Uterus (tissue), 3 donors: ENCODE measurements at regions not wholly inside any gene's neighbourhood (a gene's known extent, or its start where the extent isn't known, plus 50 kb on each side); places are given as distances from the start of the nearest gene placed in this dataset.

Experiments used
- DNase-seq, 2 donors: peaks; one replicate each; pipeline ENCODE4 v3.0.0-alpha.2; 2019 to 2020
- H3K27ac ChIP-seq, 2 donors: fragments of 200-600 bp; sonication (generic); 1 replicate in 1 of 2; 2 replicates in 1 of 2; pipeline ENCODE4 v1.5.1; 2016 to 2018
- H3K27me3 ChIP-seq, 2 donors: fragments of 200-600 bp; sonication (generic); one replicate each; pipeline ENCODE4 v1.5.1; 2018 to 2019; ENCODE audit warnings: control low read depth in 1 of 2
- H3K36me3 ChIP-seq, 2 donors: fragments of 200-600 bp; sonication (generic); one replicate each; pipeline ENCODE4 v1.5.1; 2019; ENCODE audit warnings: control low read depth in 1 of 2
- H3K4me1 ChIP-seq, 2 donors: fragments of 200-600 bp; sonication (generic); one replicate each; pipeline ENCODE4 v1.5.1; 2018 to 2019; ENCODE audit warnings: control low read depth in 1 of 2
- H3K4me3 ChIP-seq, 2 donors: fragments of 200-600 bp; sonication (generic); 1 replicate in 1 of 2; 2 replicates in 1 of 2; pipeline ENCODE4 v1.5.1; 2018 to 2019; ENCODE audit warnings: mild to moderate bottlenecking in 1 of 2
- H3K9me3 ChIP-seq, 2 donors: fragments of 200-600 bp; sonication (generic); one replicate each; pipeline ENCODE4 v1.5.1; 2019; ENCODE audit warnings: control low read depth in 1 of 2
- POLR2A ChIP-seq, 2 donors: fragments of 450-650 bp; IDR thresholded peaks; one replicate each; pipeline ENCODE4 v1.6.1; 2016; ENCODE audit warnings: antibody characterized with exemption in 2 of 2, mild to moderate bottlenecking in 1 of 2, moderate library complexity in 1 of 2
- intact Hi-C: fragments of 100-400 bp; cut with DNase I; formaldehyde crosslinking; loops from one replicate; pipeline ENCODE4 v1.15.1; 2023; ENCODE audit warnings: low total_unique reads
- TF ChIP-seq, protein P1 (sequence below), 4 experiments: fragments of 200-600 bp in 2 of 4; fragments of 450-650 bp in 2 of 4; sonication (generic) in 2 of 4; IDR thresholded peaks; one replicate each; pipeline ENCODE4 v1.5.1; 2016 to 2019; ENCODE audit warnings: antibody characterized with exemption in 4 of 4, mild to moderate bottlenecking in 2 of 4, moderate library complexity in 1 of 4
- donor health status: DM: yes; HTN: yes; CAD: no.

DNA sequence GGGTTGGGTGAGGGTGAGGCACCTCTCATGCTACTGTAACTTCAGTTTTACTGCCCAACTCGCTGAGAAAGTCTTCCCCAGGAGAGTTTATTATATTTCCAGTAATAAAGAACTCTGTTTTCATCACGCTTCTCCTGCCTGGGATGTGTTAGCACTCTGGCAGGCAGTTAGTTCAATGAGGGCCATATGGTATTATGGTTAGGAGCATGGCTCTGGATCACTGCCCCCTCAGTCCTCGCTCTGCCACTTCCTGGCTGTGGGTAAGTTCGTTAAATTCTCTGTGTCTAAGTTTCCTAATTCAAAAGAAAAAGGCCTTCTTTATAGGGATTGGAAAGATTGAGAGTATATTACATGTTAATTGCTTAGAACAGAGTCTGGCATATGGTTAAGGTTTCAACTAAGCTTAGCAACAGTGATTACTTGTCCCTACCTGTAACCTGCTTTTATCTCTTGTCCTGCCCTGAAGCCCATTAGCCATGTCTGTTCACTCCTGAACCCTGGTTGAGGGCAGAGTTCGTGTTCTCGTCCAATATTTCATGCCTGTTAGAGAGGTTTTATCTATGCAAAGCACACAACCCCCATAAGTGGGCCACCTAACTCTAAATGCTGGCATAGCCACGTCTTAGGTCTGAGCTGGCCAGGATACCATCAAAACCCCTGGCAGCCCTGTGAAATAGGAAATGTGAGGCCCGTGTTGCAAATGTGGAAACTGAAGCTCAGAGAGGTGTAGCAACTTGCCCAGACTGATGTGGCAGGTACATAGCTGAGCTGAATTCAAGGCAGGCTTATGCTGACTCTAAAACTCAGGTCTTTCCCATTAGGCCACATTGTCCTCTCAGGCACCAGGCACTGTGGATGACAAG, 342.5 kb upstream of the JARID2 start:
- DNase-seq, result no peak
- Histone ChIP-seq H3K4me1 (no peaks in the 10 kb centered on the region), H3K27me3 (no peaks in the 10 kb centered on the region), H3K27ac (no peak overlapping the region), H3K9me3 (no peaks in the 10 kb centered on the region), H3K4me3 (no peak overlapping the region), H3K36me3 (no peaks in the 10 kb centered on the region)
- TF ChIP-seq, protein P1, sequence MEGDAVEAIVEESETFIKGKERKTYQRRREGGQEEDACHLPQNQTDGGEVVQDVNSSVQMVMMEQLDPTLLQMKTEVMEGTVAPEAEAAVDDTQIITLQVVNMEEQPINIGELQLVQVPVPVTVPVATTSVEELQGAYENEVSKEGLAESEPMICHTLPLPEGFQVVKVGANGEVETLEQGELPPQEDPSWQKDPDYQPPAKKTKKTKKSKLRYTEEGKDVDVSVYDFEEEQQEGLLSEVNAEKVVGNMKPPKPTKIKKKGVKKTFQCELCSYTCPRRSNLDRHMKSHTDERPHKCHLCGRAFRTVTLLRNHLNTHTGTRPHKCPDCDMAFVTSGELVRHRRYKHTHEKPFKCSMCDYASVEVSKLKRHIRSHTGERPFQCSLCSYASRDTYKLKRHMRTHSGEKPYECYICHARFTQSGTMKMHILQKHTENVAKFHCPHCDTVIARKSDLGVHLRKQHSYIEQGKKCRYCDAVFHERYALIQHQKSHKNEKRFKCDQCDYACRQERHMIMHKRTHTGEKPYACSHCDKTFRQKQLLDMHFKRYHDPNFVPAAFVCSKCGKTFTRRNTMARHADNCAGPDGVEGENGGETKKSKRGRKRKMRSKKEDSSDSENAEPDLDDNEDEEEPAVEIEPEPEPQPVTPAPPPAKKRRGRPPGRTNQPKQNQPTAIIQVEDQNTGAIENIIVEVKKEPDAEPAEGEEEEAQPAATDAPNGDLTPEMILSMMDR (IDR thresholded peaks at IDR 0.05), result no peak
- TF ChIP-seq POLR2A (IDR thresholded peaks at IDR 0.05), result no peak
- intact Hi-C loops, result no loop called here

DNA sequence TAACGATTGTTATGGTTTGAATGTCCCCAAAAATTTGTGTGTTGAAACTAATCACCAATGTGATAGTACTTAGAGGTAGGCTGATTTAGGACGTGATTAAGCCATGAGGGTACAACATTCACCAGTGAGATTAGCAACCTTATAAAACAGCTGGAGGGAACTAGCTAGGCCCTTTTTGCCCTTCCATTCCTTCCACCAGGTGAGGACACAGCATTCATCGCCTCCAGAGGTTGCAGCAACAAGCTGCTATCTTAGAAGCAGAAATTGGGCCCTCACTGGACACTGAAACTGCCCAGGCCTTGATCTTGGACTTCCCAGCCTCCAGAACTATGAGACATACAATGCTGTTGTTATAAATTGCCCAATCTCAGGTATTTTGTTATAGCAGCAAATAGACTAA, 340.7 kb upstream of the JARID2 start:
- intact Hi-C loops, result no loop called here

DNA sequence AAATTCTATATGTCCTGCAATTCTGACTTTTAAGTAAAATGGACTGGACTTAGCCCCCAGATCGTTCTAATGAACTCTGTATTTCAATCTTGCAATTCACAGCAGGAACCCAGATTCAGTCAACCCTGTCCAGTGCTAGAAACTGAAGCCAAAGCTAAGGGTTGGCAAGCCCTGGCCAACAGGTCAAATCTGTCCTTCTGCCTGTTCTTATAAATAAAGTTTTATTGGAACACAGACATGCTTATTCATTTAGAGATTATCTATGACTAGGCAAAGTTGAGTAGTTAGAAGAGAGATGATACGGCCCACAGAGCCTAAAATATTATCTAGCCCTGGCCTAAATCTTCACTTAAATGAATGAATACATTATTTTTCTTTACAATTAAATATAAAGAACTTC, 339.2 kb upstream of the JARID2 start:
- Histone ChIP-seq H3K4me3 (no peak overlapping the region), H3K4me1 (no peaks in the 10 kb centered on the region), H3K27me3 (no peaks in the 10 kb centered on the region), H3K9me3 (no peaks in the 10 kb centered on the region), H3K27ac (no peak overlapping the region), H3K36me3 (no peaks in the 10 kb centered on the region)
- intact Hi-C loops, result no loop called here
- TF ChIP-seq, protein P1 (IDR thresholded peaks at IDR 0.05), result no peak
- TF ChIP-seq POLR2A (IDR thresholded peaks at IDR 0.05), result no peak
- DNase-seq, result no peak

More for the DNA sequence above, 340.7 kb upstream of the JARID2 start:
- H3K4me3 ChIP-seq, result no peak overlapping the region
- H3K36me3 ChIP-seq, result no peaks in the 10 kb centered on the region
- no peaks in the 10 kb centered on the region for H3K9me3 ChIP-seq
- H3K4me1 ChIP-seq, result no peaks in the 10 kb centered on the region
- no peaks in the 10 kb centered on the region for H3K27me3 ChIP-seq
- TF ChIP-seq POLR2A (IDR thresholded peaks at IDR 0.05), result no peak
- TF ChIP-seq, protein P1 (IDR thresholded peaks at IDR 0.05), result no peak
- no peak overlapping the region for H3K27ac ChIP-seq
- no peak for DNase-seq

DNA sequence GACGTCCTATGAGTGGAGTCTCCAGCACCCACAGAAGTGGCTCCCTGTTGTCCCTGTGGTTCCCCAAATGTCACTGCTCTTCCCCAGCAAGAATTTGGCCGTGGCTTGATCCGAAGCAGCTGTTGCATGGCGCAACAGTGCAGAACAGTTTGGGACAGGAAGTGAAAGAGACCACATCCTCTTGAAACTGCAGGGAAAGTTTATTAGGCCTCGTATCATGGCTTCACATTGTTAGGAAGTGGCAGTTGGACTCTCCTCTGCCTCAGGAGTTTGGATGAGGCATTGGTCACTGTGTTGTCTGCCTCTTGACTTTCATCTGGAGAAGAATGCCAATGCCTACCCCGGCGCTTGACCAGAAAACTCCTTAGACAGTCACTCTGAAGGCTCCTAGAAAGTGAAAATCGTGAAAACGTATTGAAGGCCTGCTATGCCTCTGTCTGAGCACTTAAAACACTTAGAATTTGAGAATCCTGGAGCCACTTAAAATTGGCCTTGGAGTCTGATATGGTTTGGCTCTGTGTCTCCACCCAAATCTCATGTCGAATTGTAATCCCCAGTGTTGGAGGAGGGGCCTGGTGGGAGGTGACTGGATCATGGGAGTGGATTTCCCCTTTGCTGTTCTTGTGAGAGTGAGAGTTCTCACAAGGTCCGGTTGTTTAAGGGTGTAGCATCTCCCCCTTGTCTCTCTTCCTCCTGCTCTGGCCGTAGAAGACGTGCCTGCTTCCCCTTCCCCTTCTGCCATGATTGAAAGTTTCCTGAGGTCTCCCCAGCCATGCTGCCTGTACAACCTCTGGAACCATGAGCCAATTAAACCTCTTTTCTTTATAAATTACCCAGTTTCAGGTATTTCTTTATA, 334.9 kb upstream of the JARID2 start:
- Histone ChIP-seq H3K9me3 (no peaks in the 10 kb centered on the region), H3K36me3 (no peaks in the 10 kb centered on the region), H3K27ac (no peak overlapping the region), H3K4me1 (no peaks in the 10 kb centered on the region), H3K4me3 (no peak overlapping the region), H3K27me3 (no peaks in the 10 kb centered on the region)
- no peak for TF ChIP-seq POLR2A (IDR thresholded peaks at IDR 0.05)
- TF ChIP-seq, protein P1 (IDR thresholded peaks at IDR 0.05), result no peak
- intact Hi-C loops, result no loop called here
- DNase-seq, result no peak

DNA sequence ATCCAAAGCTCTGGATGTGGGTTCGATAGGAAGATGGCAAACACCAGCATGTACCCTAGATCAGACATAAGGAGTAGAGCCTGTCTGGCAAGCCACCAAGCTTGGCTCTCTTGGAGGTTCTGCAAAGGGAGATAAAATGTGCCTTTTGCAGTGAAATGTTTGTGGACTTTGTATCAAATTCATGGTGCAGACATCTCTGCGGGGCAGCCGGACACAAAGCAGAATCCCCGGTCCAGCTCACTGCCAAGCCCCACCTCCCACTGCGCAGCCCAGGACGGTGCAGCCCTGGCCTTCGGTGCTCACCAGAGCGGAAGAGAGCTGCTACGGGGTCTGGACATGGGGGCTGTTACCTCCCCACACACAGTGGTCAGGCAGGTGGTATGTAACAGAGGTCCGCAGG, 333.6 kb upstream of the JARID2 start:
- TF ChIP-seq POLR2A (IDR thresholded peaks at IDR 0.05), result no peak
- TF ChIP-seq, protein P1 (IDR thresholded peaks at IDR 0.05), result no peak
- Histone ChIP-seq H3K4me1 (no peaks in the 10 kb centered on the region), H3K9me3 (no peaks in the 10 kb centered on the region), H3K27me3 (no peaks in the 10 kb centered on the region), H3K27ac (no peak overlapping the region), H3K36me3 (no peaks in the 10 kb centered on the region), H3K4me3 (no peak overlapping the region)
- no peak for DNase-seq
- intact Hi-C loops, result no loop called here
